CD4-positive, alpha-beta T cell treated with Interleukin-4 for 1 hour (primary cell): ENCODE measurements at regions not wholly inside any gene's neighbourhood (a gene's known extent, or its start where the extent isn't known, plus 50 kb on each side); places are given as distances from the start of the nearest gene placed in this dataset.
A peak's percentile ranks its signal among the peaks of the same experiment; 100 is the strongest.

ENCODE experiments used
- DNase-seq, 2 donors: peaks; one replicate each; pipeline ENCODE4 v3.0.0-alpha.2; 2020 to 2022

GRCh38 chr7:20021066-20021465 lies 196.1 kb downstream of the MACC1 start:
- DNase-seq = no peak

DNA sequence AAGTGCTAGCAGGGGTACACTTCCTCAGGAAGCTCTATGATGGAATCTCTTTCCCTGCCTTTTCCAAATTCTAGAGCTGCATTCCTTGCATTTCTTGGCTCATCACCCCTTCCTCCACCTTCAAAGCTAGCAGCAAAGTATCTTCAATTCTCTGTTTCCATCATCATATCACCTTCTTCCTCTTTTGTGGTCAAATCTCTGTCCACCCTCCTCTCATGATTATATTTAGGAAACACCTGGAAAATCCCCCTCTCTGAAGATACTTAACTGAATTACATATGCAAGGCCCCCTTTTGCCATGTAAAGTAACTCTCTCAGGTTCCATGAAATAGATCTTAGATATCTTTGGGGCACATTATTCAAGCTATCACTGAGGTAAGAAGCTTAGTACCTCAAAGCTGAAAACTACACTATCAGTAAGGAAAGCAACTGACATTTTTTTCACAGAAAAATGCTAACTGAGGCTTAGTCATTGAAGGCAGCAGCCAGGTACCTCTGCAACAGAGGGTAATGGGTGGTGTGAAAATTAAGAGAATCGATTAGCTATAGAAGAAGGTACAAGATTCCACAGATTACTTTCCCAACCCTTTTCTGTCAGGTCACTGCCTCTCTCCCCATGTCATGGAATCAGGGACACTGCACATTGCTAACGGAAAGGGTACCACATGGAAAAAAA lies 197.3 kb downstream of the MACC1 start:
- DNase-seq = no peak

GRCh38 chr7:20016669-20017068 lies 200.5 kb downstream of the MACC1 start:
- no peak for DNase-seq

- DNase-seq = no peak
Measured at GRCh38 chr7:20013536-20013935, 203.6 kb downstream of the MACC1 start.

DNA sequence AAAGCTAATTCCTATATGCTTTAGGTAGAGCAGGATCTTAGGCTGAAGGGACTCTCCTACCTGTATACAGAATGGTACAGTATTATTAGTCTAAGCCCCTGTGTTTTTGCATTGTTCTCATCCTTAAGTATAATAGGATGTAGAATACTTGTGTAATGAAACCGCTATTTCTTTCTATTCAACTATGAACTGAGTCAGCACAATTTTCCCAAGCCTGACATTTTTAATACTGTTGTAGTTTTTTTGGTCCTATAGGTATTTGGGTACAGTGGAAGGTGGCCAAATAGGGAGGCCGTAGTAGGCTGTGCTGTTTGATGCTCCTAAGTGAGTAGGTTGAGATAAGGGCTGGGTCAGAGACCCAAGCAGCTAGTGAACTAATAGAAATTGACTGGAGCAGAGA lies 205.1 kb downstream of the MACC1 start:
- no peak for DNase-seq

DNA sequence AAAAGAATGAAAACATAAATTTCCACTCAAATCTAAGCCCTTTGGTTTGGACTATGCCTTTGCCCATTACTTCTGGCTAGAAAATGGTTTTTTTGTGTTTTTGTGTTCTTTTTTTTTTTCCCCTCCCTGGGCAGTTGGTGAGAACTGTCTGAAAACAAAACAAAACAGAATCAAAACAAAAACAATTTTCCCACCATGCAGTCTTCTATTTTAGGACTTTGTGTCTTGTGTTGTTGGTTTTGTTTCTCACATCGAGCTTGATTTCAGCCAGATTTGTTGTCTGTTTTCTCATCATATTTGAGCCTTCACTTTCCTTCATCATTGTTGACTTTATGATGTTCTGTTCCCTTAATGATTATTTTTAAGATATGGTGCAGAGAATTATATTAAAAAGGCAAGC lies 206.3 kb downstream of the MACC1 start:
- DNase-seq = no peak

GRCh38 chr7:20007510-20007909 lies 209.7 kb downstream of the MACC1 start:
- DNase-seq = no peak

- DNase-seq = no peak
Measured at GRCh38 chr7:20005081-20005480, 212.1 kb downstream of the MACC1 start.

DNA sequence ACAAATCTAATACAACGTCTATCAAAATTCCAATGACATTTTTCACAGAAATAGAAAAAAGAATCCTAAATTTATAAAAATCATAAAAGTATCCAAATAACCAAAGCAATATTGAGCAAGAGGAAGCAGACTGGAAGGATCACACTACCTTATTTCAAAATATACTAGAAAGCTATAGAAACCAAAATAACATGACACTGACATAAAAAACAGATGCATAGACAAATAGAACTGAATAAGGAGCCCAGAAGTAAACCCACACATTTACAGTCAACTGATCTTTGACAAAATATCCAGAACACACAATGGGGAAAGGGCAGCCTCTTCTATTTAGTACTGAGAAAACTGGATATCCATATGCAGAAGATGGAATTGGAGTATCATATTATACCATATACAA lies 217.5 kb downstream of the MACC1 start:
- DNase-seq = no peak

DNA sequence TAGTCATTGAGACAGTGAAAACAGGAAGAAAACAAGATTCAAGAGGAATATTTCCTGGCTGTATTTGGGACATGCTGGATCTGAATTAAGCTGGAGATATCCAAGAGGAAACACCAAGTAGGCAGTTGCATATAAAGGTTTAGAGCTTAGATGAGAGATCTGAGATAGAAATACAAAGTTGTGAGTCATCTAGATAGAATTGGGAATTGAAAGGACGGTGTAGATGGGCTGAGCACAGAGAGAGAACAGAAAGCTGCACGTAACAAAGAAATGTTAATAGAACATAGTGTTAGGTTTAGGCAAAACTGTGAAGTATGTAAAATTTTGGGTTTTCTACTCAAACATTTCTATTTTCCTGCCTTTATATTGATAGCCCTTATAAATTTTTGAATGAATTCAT lies 218.5 kb upstream of the TMEM196 start:
- no peak for DNase-seq

GRCh38 chr7:19989906-19990305 lies 216.5 kb upstream of the TMEM196 start:
- no peak for DNase-seq

DNA sequence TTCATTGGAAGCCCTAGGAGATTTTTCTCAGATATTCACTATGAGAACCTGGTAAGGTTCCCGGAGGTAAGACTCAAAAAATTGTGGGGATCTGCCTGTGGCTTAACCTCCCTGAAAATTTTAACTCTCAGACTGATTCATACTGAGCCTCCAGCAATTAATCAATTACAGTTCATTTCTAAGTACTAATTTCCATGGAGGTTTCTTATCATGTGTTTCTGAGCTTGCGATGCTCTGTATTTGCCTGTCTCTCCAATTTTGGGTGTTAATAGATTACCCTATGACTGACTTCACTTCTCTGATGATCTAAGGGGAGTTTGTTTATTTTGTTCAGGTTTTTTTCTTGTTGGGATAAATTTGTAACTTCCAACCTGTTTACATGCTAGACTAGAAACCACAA lies 215.4 kb upstream of the TMEM196 start:
- no peak for DNase-seq

- no peak for DNase-seq
Measured at GRCh38 chr7:19984231-19984632, 210.8 kb upstream of the TMEM196 start.

DNA sequence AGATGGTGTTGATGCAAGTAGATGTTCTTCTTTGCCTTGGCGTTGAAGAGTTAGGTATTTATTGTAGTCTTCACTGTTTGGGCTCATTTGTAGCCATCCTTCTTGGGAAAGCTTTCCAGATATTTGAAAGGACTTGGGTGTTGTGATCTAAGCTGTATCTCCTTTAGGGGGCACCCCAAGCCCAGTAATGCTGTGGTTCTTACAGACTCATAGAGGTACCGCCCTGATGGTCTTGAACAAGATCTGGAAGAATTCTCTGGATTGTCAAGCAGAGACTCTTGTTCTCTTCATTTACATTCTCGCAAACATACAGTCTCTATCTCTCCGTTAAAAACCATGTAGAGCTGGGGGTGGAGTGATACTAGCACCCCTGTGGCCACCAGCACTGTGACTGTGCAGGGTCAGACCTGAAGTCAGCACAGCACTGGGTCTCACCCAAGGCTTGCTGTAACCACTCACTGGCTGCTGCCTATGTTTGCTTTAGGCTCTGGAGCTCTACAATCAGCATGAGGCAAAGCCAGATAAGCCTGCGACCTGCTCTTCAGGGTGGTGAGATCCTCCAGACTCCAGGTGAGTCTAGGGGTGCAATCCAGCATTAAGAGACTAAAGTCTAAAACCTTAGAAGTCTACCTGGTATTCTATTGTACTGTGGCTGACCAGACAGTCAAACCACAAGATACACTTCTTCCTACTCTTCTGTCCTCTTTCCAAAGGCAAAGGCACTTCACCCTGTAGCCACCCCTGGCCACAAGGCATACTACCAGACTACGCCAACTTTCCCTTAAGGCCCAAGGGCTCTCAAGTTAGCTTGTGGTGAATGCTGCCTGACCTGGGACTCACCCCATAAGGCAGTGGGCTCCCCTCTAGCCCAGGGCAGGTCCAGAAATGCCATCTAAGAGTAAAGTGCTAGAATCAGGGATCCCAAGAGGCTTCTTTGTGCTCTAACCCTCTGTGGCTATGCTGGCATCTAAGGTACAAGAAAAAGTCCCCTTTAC lies 209.7 kb upstream of the TMEM196 start:
- peak in 1 of 2 donors; percentile 23 for DNase-seq

DNA sequence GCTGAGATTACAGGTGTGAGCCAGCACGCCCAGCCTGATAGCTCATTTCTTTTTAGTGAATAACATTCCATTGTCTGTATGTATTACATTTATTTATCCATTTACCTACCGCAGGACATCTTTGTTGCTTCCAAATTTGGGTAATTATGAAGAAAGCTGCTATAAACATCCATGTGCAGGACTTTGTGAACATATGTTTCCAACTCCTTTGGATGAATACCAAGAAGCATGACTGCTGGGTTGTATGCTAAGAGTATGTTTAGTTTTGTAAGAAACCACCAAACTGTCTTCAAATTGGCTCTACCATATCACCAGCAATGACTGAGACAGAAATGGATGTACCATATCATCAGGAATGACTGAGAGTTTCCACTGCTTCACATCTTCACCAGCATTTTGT lies 200.2 kb upstream of the TMEM196 start:
- no peak for DNase-seq

DNA sequence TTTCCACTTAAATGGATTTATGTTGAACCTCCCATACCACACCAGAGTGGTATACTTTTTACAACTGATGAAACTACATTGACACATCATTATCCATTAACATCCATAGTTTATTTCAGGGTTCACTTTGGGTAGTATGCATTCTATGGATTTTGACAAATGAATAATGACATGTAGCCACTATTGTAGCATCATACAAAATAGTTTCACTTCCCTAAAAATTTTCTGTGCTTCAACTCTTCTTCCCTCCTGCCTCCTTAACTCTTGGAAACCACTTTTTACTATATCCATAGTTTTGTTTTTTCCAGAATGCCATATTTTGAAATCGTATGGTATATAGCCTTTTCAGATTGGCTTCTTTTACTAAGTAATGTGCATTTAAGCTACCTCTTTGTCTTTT lies 199.5 kb upstream of the TMEM196 start:
- no peak for DNase-seq

- DNase-seq = no peak
Measured at GRCh38 chr7:19971956-19972355, 198.5 kb upstream of the TMEM196 start.

- DNase-seq = no peak
Measured at GRCh38 chr7:19970514-19970913, 197.1 kb upstream of the TMEM196 start.

GRCh38 chr7:19969859-19970493 lies 196.6 kb upstream of the TMEM196 start:
- DNase-seq = no peak

DNA sequence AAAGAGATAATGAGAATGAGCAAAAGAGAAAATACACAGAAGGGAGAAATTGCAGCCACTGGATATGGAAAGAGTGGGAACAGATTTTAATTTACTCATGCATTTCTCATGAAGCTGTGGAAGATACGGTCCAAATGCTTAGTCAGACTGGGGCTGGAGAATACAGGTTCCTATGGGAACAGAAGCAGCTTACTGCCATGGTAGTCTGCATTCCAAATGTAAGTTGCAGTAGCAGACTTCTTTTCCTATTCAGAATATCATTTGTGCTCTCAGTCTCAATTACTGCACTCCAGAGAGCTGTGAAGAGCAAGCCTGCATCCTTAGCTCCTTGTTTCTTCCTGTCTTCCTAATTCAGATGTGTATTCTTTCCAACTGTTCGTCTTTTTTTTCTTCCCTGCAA lies 190.8 kb upstream of the TMEM196 start:
- DNase-seq = no peak

DNA sequence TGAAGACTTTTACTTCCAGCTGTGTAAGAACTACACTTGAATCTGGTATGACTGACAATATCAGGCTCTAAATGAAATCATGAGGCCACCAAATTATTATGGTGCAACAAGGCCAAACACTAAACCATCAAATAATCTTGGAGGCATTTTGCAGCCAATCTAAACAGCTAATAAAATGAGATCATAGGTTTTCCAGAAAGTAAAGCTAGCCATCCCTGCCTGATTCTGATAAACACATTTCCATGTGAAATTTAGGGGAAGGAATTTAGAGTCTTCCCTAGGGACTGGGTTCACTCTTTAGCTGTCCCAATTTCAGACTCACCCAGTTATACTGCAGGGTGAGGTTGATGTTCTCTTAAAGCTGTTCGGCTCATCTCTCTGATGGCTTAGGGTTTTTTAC lies 190.3 kb upstream of the TMEM196 start:
- no peak for DNase-seq

GRCh38 chr7:19958309-19958896 lies 185.0 kb upstream of the TMEM196 start:
- DNase-seq = no peak

GRCh38 chr7:19957664-19958063 lies 184.2 kb upstream of the TMEM196 start:
- no peak for DNase-seq
